ENCODE measurements at regions not wholly inside any gene's neighbourhood (a gene's known extent, or its start where the extent isn't known, plus 50 kb on each side); places are given as distances from the start of the nearest gene placed in this dataset.

DNA sequence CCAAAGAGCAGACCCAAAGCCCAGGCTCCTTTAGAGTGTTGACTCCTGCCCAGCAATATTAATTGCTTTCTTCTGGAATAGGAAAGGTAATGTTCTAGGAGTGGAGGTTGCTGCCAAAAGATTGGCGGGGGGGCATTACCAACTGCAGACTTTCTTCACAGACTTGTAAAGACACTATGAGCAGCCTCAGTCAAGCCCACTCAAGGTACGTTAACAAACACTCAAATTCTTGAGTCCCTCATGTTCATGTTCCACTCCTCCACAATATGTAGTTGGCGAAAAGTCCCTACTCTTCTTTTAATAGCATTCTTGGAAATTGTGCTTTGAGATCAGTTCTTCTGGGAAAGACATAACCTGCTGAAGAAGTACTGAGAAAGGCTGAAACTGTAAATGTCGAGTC, 409.2 kb upstream of the KIF2A start:
- no peak for DNase-seq (ENCODE audit: low read depth in 1 of 2, low spot score in 1 of 2)

DNA sequence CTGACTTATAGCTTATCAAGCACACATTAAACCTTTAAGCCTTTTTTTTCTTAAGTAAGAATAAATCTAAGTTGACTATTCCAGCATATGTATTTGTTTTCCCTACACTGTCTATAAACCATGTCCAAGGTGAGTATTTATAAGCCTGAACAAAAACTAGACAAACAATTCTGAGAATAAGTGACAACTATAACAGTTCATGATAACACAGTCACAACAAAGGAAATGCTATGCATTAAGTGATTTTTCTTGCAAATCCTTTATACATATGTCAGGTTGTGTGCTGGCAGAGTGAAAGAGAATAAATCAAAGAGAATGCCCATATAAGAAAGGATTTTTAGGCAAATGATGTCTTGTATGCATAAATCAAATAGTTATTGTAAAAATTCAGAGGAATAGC, 408.8 kb upstream of the KIF2A start:
- DNase-seq (ENCODE audit: low read depth in 1 of 2, low spot score in 1 of 2) = no peak

- no peak for DNase-seq (ENCODE audit: low read depth in 1 of 2, low spot score in 1 of 2)
These were observed 404.0 kb upstream of the KIF2A start for GRCh38 chr5:61901997-61902396.

- DNase-seq (ENCODE audit: low read depth in 1 of 2, low spot score in 1 of 2) = no peak
These were observed 401.3 kb upstream of the KIF2A start for GRCh38 chr5:61904730-61905129.

GRCh38 chr5:61905613-61906012, 400.4 kb upstream of the KIF2A start:
- DNase-seq (ENCODE audit: low read depth in 1 of 2, low spot score in 1 of 2) = no peak

GRCh38 chr5:61906820-61907219, 399.2 kb upstream of the KIF2A start:
- no peak for DNase-seq (ENCODE audit: low read depth in 1 of 2, low spot score in 1 of 2)

DNA sequence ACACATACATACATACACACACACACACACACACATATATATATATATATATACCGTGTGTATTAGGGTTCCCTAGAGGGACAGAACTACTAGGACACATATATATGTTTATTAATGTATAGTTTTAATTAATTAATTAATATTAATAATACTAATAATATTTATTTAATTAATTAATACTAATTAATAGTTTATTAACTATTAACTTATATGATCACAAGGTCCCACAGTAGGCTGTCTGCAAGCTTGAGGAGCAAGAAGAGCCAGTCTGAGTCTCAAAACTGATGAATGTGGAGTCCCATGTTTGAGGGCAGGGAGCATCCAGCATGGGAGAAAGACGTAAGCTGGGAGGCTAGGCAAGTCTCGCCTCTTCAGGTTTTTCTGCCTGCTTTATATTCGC, 398.0 kb upstream of the KIF2A start:
- no peak for DNase-seq (ENCODE audit: low read depth in 1 of 2, low spot score in 1 of 2)

DNA sequence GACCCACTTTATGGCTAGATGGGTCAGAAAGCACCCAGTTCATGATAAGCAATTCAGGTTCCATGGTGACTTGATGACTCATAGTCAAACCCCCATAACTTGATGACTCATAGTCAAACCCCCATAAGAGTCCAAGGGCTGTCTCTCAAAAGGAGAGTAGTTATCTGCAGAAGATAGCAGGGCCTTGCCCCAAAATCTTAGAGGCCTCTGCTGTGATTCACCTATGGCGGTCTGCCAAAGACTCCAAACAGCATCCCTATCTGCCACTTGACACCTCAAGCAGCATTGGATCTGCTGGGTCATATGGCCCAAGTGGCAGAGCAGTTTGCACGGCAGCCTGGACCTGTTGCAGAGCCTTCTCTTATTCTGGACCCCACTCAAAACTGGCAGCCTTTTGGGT, 395.2 kb upstream of the KIF2A start:
- DNase-seq (ENCODE audit: low read depth in 1 of 2, low spot score in 1 of 2) = no peak

DNA sequence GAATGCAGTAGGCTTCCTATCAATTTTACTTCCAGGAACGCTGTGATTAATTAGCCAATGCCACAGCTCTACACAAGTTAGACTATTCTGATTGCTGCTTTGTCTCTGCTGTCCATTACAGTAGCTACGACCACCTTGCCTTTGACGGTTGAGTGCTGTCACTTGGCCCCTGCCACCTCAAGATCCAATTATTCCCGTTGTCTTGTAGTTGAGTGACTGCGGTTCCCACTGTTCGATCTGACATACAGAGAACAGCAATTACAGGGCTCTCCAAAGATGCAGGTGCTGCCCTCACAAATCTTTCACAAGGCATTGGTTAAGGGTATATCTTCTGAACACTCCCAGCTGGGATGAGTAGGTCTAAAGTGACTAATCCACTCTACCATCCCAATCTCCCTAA, 393.4 kb upstream of the KIF2A start:
- DNase-seq (ENCODE audit: low read depth in 1 of 2, low spot score in 1 of 2) = no peak

DNA sequence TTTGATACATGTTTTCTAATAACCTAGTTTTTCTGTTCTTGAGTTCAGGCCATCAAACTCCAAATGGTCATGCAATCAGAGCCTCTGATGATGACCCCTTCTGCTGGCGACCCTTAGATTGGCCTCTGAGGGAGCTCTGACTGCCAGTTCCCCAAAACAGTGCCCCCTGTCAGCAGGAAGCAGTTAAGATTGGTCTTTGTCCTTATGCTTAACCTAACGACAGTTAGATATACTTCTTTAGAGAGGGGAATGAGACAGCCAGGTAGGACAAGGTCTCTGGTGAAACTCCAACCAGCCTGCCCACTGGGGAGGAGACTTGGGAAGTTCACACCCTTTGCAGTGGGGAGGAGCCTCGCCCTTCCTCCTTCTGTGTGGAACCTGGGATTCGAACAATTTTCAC, 390.4 kb upstream of the KIF2A start:
- DNase-seq (ENCODE audit: low read depth in 1 of 2, low spot score in 1 of 2) = no peak

DNA sequence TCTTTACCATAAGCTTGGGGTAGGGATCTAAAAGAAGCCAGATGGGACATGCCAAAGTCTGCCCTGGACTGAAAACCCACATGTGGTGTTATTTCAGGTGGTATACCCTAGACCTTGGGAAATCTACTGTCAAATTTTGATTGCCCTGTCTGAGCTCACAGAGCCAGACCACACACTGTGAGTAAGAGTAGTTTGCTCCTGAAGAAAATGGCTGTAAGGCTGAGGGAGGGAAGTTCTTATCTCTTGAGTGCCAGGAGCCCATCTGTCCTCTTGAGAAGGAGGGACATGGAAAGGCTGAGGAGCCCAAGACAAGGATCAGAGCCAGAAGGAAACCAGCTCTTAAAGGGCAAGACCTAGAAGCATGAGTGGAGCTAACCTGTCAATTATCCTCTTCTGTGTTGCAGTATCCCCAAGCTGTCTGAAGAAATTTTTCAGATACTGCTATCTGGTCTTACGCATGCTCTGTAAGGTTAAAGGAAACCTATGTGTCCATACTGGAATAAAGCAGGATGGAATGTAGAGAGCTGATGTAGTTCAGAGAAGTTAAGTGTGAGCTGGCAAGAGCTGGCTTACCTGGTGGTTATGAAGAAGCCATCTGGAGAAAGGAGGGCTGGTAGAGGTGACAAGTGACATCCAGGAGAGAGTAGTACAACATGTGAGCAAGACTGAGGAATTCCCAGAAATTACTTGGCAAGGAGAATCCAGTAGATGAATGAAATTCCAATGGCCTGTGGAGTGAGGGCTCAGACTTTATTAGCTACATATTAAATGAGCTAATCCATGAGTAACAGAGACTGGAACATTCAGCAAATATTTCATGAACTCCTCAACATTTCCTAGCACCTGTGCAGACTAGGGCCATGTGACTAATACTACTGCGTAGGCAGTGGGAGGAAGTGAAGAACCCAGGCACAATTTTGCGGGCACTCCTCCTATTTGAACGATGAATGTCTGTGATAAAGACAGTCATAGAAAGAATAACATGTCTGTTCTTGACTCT, 389.1 kb upstream of the KIF2A start:
- DNase-seq (ENCODE audit: low read depth in 1 of 2, low spot score in 1 of 2) = no peak

GRCh38 chr5:61918611-61919010, 387.4 kb upstream of the KIF2A start:
- DNase-seq (ENCODE audit: low read depth in 1 of 2, low spot score in 1 of 2) = no peak

- no peak for DNase-seq (ENCODE audit: low read depth in 1 of 2, low spot score in 1 of 2)
These were observed 386.1 kb upstream of the KIF2A start for GRCh38 chr5:61919920-61920319.

DNA sequence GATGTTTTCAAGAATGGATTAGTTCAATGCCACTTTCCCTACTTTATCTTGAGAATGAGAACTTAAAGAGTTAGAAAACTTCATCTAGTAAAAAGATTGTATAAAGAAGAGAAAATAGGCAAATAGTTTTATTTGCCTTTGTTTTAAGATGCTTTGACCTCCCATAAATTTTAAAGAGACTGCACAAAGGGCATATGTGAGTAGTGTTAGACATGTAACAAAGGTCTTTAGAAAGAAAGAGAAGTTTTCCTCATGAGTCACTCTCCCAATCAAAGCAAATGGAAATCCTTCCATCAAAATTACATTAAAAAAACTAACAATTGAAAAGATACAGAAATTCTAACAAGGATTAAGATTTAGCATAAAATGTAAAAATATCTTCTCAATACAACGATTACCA, 381.8 kb upstream of the KIF2A start:
- DNase-seq (ENCODE audit: low read depth in 1 of 2, low spot score in 1 of 2) = no peak

DNA sequence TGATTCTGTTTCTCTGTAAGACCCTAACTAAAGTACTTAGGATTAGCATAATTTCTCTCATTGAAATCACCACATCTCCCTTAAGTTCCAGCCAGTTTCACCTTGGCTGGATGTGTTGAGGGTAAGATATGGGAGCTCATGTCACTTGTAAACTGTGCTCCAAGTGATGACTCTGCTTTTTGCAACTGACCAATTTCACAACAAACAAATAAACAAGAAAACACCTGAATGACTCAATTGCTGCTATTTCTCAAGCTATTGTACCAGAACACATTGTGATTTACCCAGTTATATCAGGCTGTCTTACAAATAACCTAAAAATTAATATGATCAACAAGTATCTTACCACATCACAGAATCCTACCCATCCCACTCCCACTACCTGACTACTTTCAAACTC, 379.1 kb upstream of the KIF2A start:
- DNase-seq (ENCODE audit: low read depth in 1 of 2, low spot score in 1 of 2) = no peak

GRCh38 chr5:61931236-61931635, 374.8 kb upstream of the KIF2A start:
- no peak for DNase-seq (ENCODE audit: low read depth in 1 of 2, low spot score in 1 of 2)

GRCh38 chr5:61933787-61934626, 372.0 kb upstream of the KIF2A start:
- no peak for DNase-seq (ENCODE audit: low read depth in 1 of 2, low spot score in 1 of 2)

GRCh38 chr5:61941637-61942036, 364.4 kb upstream of the KIF2A start:
- DNase-seq (ENCODE audit: low read depth in 1 of 2, low spot score in 1 of 2) = no peak

DNA sequence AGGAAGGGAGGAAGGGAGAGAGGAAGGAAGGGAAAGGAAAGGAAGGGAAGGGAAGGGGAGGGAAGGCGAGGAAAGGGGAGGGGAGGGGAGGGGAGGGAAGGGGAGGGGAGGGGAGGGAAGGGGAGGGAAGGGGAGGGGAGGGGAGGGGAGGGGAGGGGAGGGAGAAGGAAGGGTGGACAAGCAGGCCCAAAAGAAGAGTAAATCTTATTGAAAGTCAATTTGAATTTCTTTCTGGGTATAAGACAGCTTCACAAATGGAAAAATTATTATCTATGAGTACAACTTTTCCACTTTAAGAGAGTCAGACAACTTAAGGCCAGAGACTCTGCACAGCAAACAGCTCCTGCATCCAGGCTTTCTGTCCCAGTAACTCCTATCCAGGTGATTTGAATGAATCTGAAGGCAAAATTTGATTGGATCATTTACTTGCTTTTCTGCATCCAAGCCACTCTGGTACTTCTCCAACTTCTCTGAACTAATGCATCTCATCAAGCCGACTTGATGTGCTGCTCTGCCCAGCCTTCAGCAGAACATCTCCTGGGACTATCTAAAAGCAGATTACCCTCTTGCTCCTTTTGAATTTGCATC, 363.4 kb upstream of the KIF2A start:
- no peak for DNase-seq (ENCODE audit: low read depth in 1 of 2, low spot score in 1 of 2)

GRCh38 chr5:61943713-61944112, 362.3 kb upstream of the KIF2A start:
- no peak for DNase-seq (ENCODE audit: low read depth in 1 of 2, low spot score in 1 of 2)

GRCh38 chr5:61948151-61948550, 357.9 kb upstream of the KIF2A start:
- no peak for DNase-seq (ENCODE audit: low read depth in 1 of 2, low spot score in 1 of 2)
